WTC11 (cell line): ENCODE measurements at regions not wholly inside any gene's neighbourhood (a gene's known extent, or its start where the extent isn't known, plus 50 kb on each side); places are given as distances from the start of the nearest gene placed in this dataset.

Experiments used
- IRF2 ChIP-seq: sonication (generic); formaldehyde crosslinking; IDR thresholded peaks from 2 replicates; pipeline ENCODE4 v1.8.0; 2022; ENCODE audit warnings: low read depth, missing genetic modification reagents, borderline replicate concordance
- ZBTB21 ChIP-seq: sonication (generic); formaldehyde crosslinking; IDR thresholded peaks from 2 replicates; pipeline ENCODE4 v1.8.1; 2023; ENCODE audit warnings: mild to moderate bottlenecking, missing genetic modification reagents, borderline replicate concordance
- ZNF121 ChIP-seq: sonication (generic); formaldehyde crosslinking; IDR thresholded peaks from 2 replicates; pipeline ENCODE4 v1.8.0; 2023; ENCODE audit warnings: missing genetic modification reagents
- TF ChIP-seq, protein P1 (sequence below): sonication (generic); formaldehyde crosslinking; IDR thresholded peaks from 2 replicates; pipeline ENCODE4 v1.8.1; 2022; ENCODE audit warnings: low read depth, mild to moderate bottlenecking, moderate library complexity, missing genetic modification reagents, borderline replicate concordance
- TF ChIP-seq, protein P2 (sequence below): fragments of 200-600 bp; IDR thresholded peaks from 2 replicates; pipeline ENCODE4 v1.8.0; 2022; ENCODE audit warnings: antibody characterized with exemption
- TF ChIP-seq, protein P3 (sequence below): sonication (generic); formaldehyde crosslinking; IDR thresholded peaks from 2 replicates; pipeline ENCODE4 v1.8.0; 2022; ENCODE audit warnings: mild to moderate bottlenecking, missing genetic modification reagents

DNA sequence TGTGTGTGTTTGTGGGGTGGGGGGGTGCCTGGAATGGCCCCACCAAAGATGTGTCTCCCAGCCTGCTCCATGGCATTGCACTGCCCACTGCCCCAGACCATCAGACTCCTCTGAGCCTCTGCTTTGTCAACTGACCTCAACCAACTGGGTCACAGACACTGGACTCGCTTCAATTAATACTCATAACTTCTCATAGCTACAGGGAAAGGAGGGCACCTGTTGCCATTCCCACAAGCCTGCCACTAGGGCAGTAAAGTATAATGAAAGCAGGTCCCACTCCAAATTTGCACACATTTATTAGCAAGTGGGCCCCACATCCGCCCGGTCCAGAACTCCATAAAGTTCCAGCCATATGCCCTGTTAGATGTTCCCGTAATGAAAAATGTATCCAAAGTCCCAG is 70.5 kb upstream of the PRDM11 start:
- TF ChIP-seq ZNF121 (CRISPR knock-in tag) (no peak), IRF2 (CRISPR knock-in tag) (no peak), ZBTB21 (CRISPR knock-in tag) (no peak)
- TF ChIP-seq, protein P1, sequence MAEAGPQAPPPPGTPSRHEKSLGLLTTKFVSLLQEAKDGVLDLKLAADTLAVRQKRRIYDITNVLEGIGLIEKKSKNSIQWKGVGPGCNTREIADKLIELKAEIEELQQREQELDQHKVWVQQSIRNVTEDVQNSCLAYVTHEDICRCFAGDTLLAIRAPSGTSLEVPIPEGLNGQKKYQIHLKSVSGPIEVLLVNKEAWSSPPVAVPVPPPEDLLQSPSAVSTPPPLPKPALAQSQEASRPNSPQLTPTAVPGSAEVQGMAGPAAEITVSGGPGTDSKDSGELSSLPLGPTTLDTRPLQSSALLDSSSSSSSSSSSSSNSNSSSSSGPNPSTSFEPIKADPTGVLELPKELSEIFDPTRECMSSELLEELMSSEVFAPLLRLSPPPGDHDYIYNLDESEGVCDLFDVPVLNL (CRISPR knock-in tag): no peak
- TF ChIP-seq, protein P2, sequence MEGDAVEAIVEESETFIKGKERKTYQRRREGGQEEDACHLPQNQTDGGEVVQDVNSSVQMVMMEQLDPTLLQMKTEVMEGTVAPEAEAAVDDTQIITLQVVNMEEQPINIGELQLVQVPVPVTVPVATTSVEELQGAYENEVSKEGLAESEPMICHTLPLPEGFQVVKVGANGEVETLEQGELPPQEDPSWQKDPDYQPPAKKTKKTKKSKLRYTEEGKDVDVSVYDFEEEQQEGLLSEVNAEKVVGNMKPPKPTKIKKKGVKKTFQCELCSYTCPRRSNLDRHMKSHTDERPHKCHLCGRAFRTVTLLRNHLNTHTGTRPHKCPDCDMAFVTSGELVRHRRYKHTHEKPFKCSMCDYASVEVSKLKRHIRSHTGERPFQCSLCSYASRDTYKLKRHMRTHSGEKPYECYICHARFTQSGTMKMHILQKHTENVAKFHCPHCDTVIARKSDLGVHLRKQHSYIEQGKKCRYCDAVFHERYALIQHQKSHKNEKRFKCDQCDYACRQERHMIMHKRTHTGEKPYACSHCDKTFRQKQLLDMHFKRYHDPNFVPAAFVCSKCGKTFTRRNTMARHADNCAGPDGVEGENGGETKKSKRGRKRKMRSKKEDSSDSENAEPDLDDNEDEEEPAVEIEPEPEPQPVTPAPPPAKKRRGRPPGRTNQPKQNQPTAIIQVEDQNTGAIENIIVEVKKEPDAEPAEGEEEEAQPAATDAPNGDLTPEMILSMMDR: no peak
- TF ChIP-seq, protein P3, sequence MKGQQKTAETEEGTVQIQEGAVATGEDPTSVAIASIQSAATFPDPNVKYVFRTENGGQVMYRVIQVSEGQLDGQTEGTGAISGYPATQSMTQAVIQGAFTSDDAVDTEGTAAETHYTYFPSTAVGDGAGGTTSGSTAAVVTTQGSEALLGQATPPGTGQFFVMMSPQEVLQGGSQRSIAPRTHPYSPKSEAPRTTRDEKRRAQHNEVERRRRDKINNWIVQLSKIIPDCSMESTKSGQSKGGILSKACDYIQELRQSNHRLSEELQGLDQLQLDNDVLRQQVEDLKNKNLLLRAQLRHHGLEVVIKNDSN (CRISPR knock-in tag): no peak
